ENCODE measurements at regions not wholly inside any gene's neighbourhood (a gene's known extent, or its start where the extent isn't known, plus 50 kb on each side); places are given as distances from the start of the nearest gene placed in this dataset.

DNA sequence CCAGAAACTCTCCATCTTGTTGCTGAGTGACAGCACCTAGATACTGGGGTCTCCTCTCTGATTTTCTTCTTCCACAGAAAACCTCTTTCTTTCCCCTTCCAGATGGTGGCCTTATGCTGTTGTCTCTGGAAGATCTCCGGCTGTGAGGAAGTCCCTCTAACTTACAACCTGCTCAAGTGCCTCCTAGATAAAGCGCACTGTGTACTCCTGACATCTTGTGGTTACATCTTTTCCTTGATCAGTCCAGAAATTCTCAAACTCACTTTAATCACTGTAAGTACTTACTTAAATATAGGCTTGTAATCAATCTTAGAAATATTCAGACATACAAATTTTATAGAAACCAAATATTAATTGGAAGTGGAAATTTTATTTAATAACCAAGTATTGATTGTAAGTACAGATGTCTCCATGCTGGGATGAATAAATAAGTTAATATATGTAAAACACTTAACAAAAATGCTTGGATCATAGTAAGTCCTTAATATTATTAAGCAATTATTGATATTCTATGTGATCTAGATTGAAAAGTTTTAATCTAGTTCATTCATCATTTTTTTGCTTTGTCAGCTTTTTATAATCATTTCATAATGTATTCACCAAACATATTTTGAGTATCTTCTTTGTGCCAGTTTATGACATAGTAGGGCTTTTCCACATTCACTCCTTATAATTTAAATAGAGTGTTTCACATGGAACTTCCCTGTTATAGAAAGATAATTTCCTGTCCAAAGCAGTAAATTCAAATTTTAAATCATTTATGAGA, 1381.4 kb upstream of the CDH6 start:
- no peak for DNase-seq (ENCODE audit: extremely low read depth, insufficient read length)
- TF ChIP-seq, protein P1, sequence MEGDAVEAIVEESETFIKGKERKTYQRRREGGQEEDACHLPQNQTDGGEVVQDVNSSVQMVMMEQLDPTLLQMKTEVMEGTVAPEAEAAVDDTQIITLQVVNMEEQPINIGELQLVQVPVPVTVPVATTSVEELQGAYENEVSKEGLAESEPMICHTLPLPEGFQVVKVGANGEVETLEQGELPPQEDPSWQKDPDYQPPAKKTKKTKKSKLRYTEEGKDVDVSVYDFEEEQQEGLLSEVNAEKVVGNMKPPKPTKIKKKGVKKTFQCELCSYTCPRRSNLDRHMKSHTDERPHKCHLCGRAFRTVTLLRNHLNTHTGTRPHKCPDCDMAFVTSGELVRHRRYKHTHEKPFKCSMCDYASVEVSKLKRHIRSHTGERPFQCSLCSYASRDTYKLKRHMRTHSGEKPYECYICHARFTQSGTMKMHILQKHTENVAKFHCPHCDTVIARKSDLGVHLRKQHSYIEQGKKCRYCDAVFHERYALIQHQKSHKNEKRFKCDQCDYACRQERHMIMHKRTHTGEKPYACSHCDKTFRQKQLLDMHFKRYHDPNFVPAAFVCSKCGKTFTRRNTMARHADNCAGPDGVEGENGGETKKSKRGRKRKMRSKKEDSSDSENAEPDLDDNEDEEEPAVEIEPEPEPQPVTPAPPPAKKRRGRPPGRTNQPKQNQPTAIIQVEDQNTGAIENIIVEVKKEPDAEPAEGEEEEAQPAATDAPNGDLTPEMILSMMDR (IDR thresholded peaks at IDR 0.05; ENCODE audit: insufficient read depth, low read length, poor library complexity, severe bottlenecking), result no peak
- Histone ChIP-seq H3K27me3 (replicated peaks; ENCODE audit: control insufficient read depth, insufficient read depth, low read length) (no peaks in the 10 kb centered on the region), H3K4me3 (replicated peaks; ENCODE audit: low read depth, low read length) (no peak overlapping the region), H3K36me3 (ENCODE audit: control insufficient read depth, insufficient read depth, low read length) (no peaks in the 10 kb centered on the region)

DNA sequence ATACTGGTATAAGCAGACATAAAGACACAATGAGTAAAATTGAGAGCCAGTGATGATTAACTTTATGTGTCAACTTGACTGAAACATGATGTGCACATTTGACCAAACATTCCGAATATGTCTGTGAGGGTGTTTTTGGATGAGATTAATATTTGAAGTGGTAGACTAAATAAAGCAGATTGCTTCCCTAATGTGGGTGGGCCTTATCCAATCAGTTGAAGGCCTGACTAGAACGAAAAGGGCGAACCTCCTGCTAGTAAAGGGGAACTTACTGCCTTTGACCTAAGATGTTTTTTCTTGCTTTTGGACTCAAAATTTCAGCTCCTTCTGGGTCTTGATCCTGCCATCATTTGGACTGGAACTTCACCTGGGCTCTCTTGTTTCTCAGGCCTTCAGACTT, 1387.7 kb upstream of the CDH6 start:
- H3K27me3 ChIP-seq (replicated peaks; ENCODE audit: control insufficient read depth, insufficient read depth, low read length), result no peaks in the 10 kb centered on the region
- no peak for DNase-seq (ENCODE audit: extremely low read depth, insufficient read length)
- H3K36me3 ChIP-seq (ENCODE audit: control insufficient read depth, insufficient read depth, low read length), result no peaks in the 10 kb centered on the region
- TF ChIP-seq, protein P1 (IDR thresholded peaks at IDR 0.05; ENCODE audit: insufficient read depth, low read length, poor library complexity, severe bottlenecking), result no peak
- no peak overlapping the region for H3K4me3 ChIP-seq (replicated peaks; ENCODE audit: low read depth, low read length)

DNA sequence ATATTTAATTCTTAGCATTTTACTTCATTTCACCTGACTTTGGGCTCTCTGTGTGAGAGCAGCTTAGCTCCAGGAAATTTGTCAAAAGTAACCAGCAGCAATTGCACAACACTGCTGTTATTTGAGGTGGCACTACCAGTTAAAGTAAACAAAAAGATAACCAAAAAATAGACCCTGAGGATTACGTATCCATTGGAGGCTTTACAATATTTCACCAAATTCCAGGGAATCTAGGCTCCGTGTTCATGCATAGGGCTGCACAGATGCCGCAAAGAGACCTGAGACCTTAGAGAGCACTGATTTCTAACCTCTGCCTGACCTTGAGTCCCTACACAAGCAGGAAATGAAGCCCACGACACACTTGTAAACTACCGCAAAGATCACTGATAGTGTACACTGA, 1392.7 kb upstream of the CDH6 start:
- Histone ChIP-seq H3K4me3 (replicated peaks; ENCODE audit: low read depth, low read length) (no peak overlapping the region), H3K36me3 (ENCODE audit: control insufficient read depth, insufficient read depth, low read length) (no peaks in the 10 kb centered on the region), H3K27me3 (replicated peaks; ENCODE audit: control insufficient read depth, insufficient read depth, low read length) (no peaks in the 10 kb centered on the region)
- DNase-seq (ENCODE audit: extremely low read depth, insufficient read length), result no peak
- TF ChIP-seq, protein P1 (IDR thresholded peaks at IDR 0.05; ENCODE audit: insufficient read depth, low read length, poor library complexity, severe bottlenecking), result no peak

DNA sequence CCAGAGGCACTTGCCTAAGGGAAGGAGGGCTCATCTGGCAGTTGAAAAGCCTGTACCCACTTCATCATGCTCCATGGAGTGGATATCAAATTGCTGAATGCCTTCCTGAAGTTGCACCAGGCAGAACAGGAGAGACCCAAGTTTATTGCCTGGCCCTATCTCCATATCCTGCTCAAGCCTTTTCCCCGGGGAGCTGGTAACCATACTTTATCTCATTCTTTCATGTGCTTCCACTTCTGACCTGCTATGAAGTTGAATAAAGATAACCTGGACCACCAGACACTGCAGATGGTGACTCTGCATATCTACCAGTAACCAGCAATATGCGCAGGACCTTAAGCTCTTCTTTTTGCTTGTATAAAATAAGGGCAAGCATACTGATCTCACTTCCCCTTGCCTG, 1397.5 kb upstream of the CDH6 start:
- no peaks in the 10 kb centered on the region for H3K36me3 ChIP-seq (ENCODE audit: control insufficient read depth, insufficient read depth, low read length)
- H3K27me3 ChIP-seq (replicated peaks; ENCODE audit: control insufficient read depth, insufficient read depth, low read length), result no peaks in the 10 kb centered on the region
- no peak overlapping the region for H3K4me3 ChIP-seq (replicated peaks; ENCODE audit: low read depth, low read length)
- no peak for DNase-seq (ENCODE audit: extremely low read depth, insufficient read length)
- TF ChIP-seq, protein P1 (IDR thresholded peaks at IDR 0.05; ENCODE audit: insufficient read depth, low read length, poor library complexity, severe bottlenecking), result no peak

DNA sequence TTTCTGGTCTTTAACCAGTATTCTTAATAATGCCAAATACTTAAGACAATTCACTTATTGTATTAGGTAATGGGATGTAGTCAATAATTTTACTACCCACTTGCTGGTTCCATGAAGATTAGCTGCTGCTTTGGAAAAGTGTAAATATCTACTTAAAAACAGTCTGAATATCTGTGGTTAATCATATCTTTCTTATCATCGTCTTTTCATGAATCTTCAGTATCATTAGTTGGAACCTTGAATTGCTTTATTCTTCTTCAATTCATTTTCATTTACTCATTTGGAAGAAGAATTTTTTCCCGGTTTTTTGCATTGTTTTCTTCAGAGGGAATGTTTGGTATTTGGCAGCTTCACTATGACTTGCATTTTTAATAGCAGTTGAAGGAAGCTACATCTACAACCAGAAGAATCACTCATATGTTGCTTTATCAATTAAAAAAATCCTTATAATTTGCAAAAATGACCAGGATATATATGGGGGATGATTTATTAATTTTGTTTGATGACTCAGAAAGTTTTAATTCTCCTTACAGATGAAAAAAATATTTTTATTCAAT, 1398.3 kb upstream of the CDH6 start:
- TF ChIP-seq, protein P1 (IDR thresholded peaks at IDR 0.05; ENCODE audit: insufficient read depth, low read length, poor library complexity, severe bottlenecking), result no peak
- no peaks in the 10 kb centered on the region for H3K36me3 ChIP-seq (ENCODE audit: control insufficient read depth, insufficient read depth, low read length)
- no peak for DNase-seq (ENCODE audit: extremely low read depth, insufficient read length)
- H3K27me3 ChIP-seq (replicated peaks; ENCODE audit: control insufficient read depth, insufficient read depth, low read length), result no peaks in the 10 kb centered on the region
- H3K4me3 ChIP-seq (replicated peaks; ENCODE audit: low read depth, low read length), result no peak overlapping the region

Data from GM06990 (cell line).